ENCODE measurements at regions not wholly inside any gene's neighbourhood (a gene's known extent, or its start where the extent isn't known, plus 50 kb on each side); places are given as distances from the start of the nearest gene placed in this dataset.

- POLR2A ChIA-PET = no interaction called here
- peaks cover 2% of the 10 kb centered on the region for H3K9me3 Mint-ChIP-seq (ENCODE audit: insufficient read depth)
- no peak overlapping the region for H3K4me3 ChIP-seq (ENCODE audit: control extremely low read depth in 1 of 5, extremely low read depth in 1 of 5, insufficient read depth in 1 of 5, low read depth in 2 of 5, low read length in 4 of 5)
- CTCF ChIA-PET = interaction anchor here (0.7 kb wide), 1 partner anchor 414 kb away, joined by 3 read pairs; no protein-coding TSS in a partner anchor
- H3K4me2 ChIP-seq (replicated peaks; ENCODE audit: low read depth, low read length, poor library complexity, severe bottlenecking) = no peak overlapping the region
- H3K4me1 ChIP-seq (ENCODE audit: control insufficient read depth in 2 of 2, insufficient read depth in 2 of 2, low read length in 2 of 2) = no peaks in the 10 kb centered on the region
- DNase-seq (no peak), ATAC-seq (ENCODE audit: low read depth) (no peak)
- H4K20me1 ChIP-seq (ENCODE audit: control insufficient read depth, insufficient read depth, low read length, poor library complexity, severe bottlenecking) = no peaks in the 10 kb centered on the region
- H3K27ac Mint-ChIP-seq = no peak overlapping the region
- no peaks in the 10 kb centered on the region for H3K79me2 ChIP-seq (ENCODE audit: control insufficient read depth, insufficient read depth, low read length)
- TF ChIP-seq CTCF (IDR thresholded peaks at IDR 0.05) (no peak), EZH2 (IDR thresholded peaks at IDR 0.05; ENCODE audit: borderline replicate concordance, insufficient read depth, low read depth, low read length, poor library complexity, severe bottlenecking) (no peak)
- no peaks in the 10 kb centered on the region for H3K27me3 Mint-ChIP-seq
- no peaks in the 10 kb centered on the region for H3K27me3 ChIP-seq (replicated peaks in 1 of 4; ENCODE audit: control extremely low read depth in 1 of 4, control insufficient read depth in 3 of 4, insufficient read depth in 4 of 4, low read length in 3 of 4)
- H3K4me3 Mint-ChIP-seq = no peak overlapping the region
- no peaks in the 10 kb centered on the region for H3K36me3 ChIP-seq (replicated peaks in 1 of 2; ENCODE audit: control extremely low read depth in 1 of 2, control insufficient read depth in 1 of 2, extremely low read depth in 1 of 2, insufficient read depth in 2 of 2, low read length in 1 of 2)
- H3K27ac ChIP-seq (ENCODE audit: low read length in 2 of 2) = no peak overlapping the region
- H2AFZ ChIP-seq (ENCODE audit: insufficient read depth, low read depth, low read length, poor library complexity, severe bottlenecking) = no peak overlapping the region
- no CpG with 5 or more reads among the region's 1 CpG for WGBS (ENCODE audit: insufficient coverage)
- intact Hi-C loops (cut with micrococcal nuclease) = no loop called here
- no peak overlapping the region for H3K9ac ChIP-seq (ENCODE audit: low read length)
- H3K4me1 Mint-ChIP-seq = no peaks in the 10 kb centered on the region
- peaks cover 0 to 4% (median 0%) of the 10 kb centered on the region in 3 donors for H3K9me3 ChIP-seq (ENCODE audit: control extremely low read depth in 1 of 3, control insufficient read depth in 2 of 3, insufficient read depth in 1 of 3, low read length in 2 of 3)
Measured at GRCh38 chr7:13615679-13616078, 373.8 kb downstream of the ETV1 start.

- H3K36me3 ChIP-seq (replicated peaks in 1 of 2; ENCODE audit: control extremely low read depth in 1 of 2, control insufficient read depth in 1 of 2, extremely low read depth in 1 of 2, insufficient read depth in 2 of 2, low read length in 1 of 2) = no peaks in the 10 kb centered on the region
- ATAC-seq (ENCODE audit: low read depth) = no peak
- WGBS (ENCODE audit: insufficient coverage) = 100% methylated on average over 1 of the region's 2 CpGs
- Mint-ChIP-seq H3K4me3 (no peak overlapping the region), H3K4me1 (no peaks in the 10 kb centered on the region), H3K27me3 (no peaks in the 10 kb centered on the region), H3K9me3 (ENCODE audit: insufficient read depth) (no peaks in the 10 kb centered on the region), H3K27ac (no peak overlapping the region)
- no peak for TF ChIP-seq EZH2 (IDR thresholded peaks at IDR 0.05; ENCODE audit: borderline replicate concordance, insufficient read depth, low read depth, low read length, poor library complexity, severe bottlenecking)
- no peak for TF ChIP-seq CTCF (IDR thresholded peaks at IDR 0.05)
- no peak overlapping the region for H3K4me2 ChIP-seq (replicated peaks; ENCODE audit: low read depth, low read length, poor library complexity, severe bottlenecking)
- H3K27me3 ChIP-seq (replicated peaks in 1 of 4; ENCODE audit: control extremely low read depth in 1 of 4, control insufficient read depth in 3 of 4, insufficient read depth in 4 of 4, low read length in 3 of 4) = no peaks in the 10 kb centered on the region
- H3K4me3 ChIP-seq (ENCODE audit: control extremely low read depth in 1 of 5, extremely low read depth in 1 of 5, insufficient read depth in 1 of 5, low read depth in 2 of 5, low read length in 4 of 5) = no peak overlapping the region
- H3K4me1 ChIP-seq (ENCODE audit: control insufficient read depth in 2 of 2, insufficient read depth in 2 of 2, low read length in 2 of 2) = no peaks in the 10 kb centered on the region
- no peak overlapping the region for H3K27ac ChIP-seq (ENCODE audit: low read length in 2 of 2)
- H2AFZ ChIP-seq (ENCODE audit: insufficient read depth, low read depth, low read length, poor library complexity, severe bottlenecking) = no peak overlapping the region
- no peaks in the 10 kb centered on the region for H3K9me3 ChIP-seq (ENCODE audit: control extremely low read depth in 1 of 3, control insufficient read depth in 2 of 3, insufficient read depth in 1 of 3, low read length in 2 of 3)
- intact Hi-C loops (cut with micrococcal nuclease) = no loop called here
- H4K20me1 ChIP-seq (ENCODE audit: control insufficient read depth, insufficient read depth, low read length, poor library complexity, severe bottlenecking) = no peaks in the 10 kb centered on the region
- H3K9ac ChIP-seq (ENCODE audit: low read length) = no peak overlapping the region
- CTCF ChIA-PET = no interaction called here
- H3K79me2 ChIP-seq (ENCODE audit: control insufficient read depth, insufficient read depth, low read length) = no peaks in the 10 kb centered on the region
- DNase-seq = no peak
- POLR2A ChIA-PET = no interaction called here
Measured at GRCh38 chr7:13627455-13627854, 362.0 kb downstream of the ETV1 start.
